HEK293 (cell line): ENCODE measurements at regions not wholly inside any gene's neighbourhood (a gene's known extent, or its start where the extent isn't known, plus 50 kb on each side); places are given as distances from the start of the nearest gene placed in this dataset.

Experiments used
- CTCF ChIA-PET: fragments of 350-600 bp; formaldehyde crosslinking; extraction: SDS; loops from one replicate; lab custom pipeline; 2021; ENCODE audit warnings: antibody characterized with exemption; lab: Yijun Ruan, JAX
- POLR2A ChIA-PET: fragments of 300-600 bp; formaldehyde crosslinking; extraction: SDS; loops from one replicate; lab custom pipeline; 2020; ENCODE audit warnings: antibody characterized with exemption, inconsistent platforms; lab: Yijun Ruan, JAX
- H3K27ac ChIP-seq: fragments of 200-500 bp; sonication (Bioruptor generic); 2 replicates; pipeline ENCODE4 v1.5.1; 2014; ENCODE audit warnings: low read depth, low read length, control low read depth, inconsistent platforms; ENCODE audit errors: extremely low read depth
- H3K36me3 ChIP-seq, 2 experiments: fragments of 200-500 bp in 1 of 2; sonication (Bioruptor generic) in 1 of 2; 1 replicate in 1 of 2; 2 replicates in 1 of 2; pipeline ENCODE4 v1.5.1; 2014 to 2017; ENCODE audit warnings: inconsistent platforms in 2 of 2, low read length in 2 of 2; ENCODE audit not compliant: control insufficient read depth in 2 of 2, insufficient read depth in 1 of 2
- H3K4me1 ChIP-seq: fragments of 200-500 bp; sonication (Bioruptor generic); 2 replicates; pipeline ENCODE4 v1.5.1; 2014; ENCODE audit warnings: mild to moderate bottlenecking, low read length, inconsistent platforms; ENCODE audit not compliant: control insufficient read depth, insufficient read depth
- H3K4me3 ChIP-seq: 2 replicates; pipeline ENCODE4 v1.5.1; 2011; ENCODE audit warnings: low read depth, mild to moderate bottlenecking, control low read depth, low read length, moderate library complexity
- H3K9me3 ChIP-seq: fragments of 200-500 bp; sonication (Bioruptor generic); 2 replicates; pipeline ENCODE4 v1.5.1; 2014; ENCODE audit warnings: low read depth, low read length, inconsistent platforms; ENCODE audit not compliant: control insufficient read depth, insufficient read depth
- BCL11A ChIP-seq: fragments of 450-650 bp; formaldehyde crosslinking; IDR thresholded peaks from 2 replicates; pipeline ENCODE4 v1.5.1; 2016; ENCODE audit warnings: low read depth, missing biosample characterization, missing genetic modification characterization
- GLI4 ChIP-seq: fragments of 450-650 bp; formaldehyde crosslinking; IDR thresholded peaks from 2 replicates; pipeline ENCODE4 v1.5.1; 2016; ENCODE audit warnings: missing biosample characterization, missing genetic modification characterization
- SALL2 ChIP-seq: fragments of 450-650 bp; formaldehyde crosslinking; IDR thresholded peaks from 2 replicates; pipeline ENCODE4 v1.5.0; 2017; ENCODE audit warnings: missing biosample characterization, mild to moderate bottlenecking, missing genetic modification characterization, borderline replicate concordance
- SP2 ChIP-seq: fragments of 450-650 bp; formaldehyde crosslinking; IDR thresholded peaks from 2 replicates; pipeline ENCODE4 v1.5.1; 2016; ENCODE audit warnings: missing biosample characterization, missing genetic modification characterization
- YY1 ChIP-seq: fragments of 450-650 bp; formaldehyde crosslinking; IDR thresholded peaks from 2 replicates; pipeline ENCODE4 v1.5.1; 2018; ENCODE audit warnings: missing biosample characterization, missing genetic modification characterization
- ZFP69B ChIP-seq: fragments of 450-650 bp; formaldehyde crosslinking; IDR thresholded peaks from 2 replicates; pipeline ENCODE4 v1.5.1; 2016; ENCODE audit warnings: missing biosample characterization, missing genetic modification characterization
- ZNF169 ChIP-seq: fragments of 450-650 bp; formaldehyde crosslinking; IDR thresholded peaks from 2 replicates; pipeline ENCODE4 v1.5.1; 2016; ENCODE audit warnings: missing biosample characterization, missing genetic modification characterization
- ZNF175 ChIP-seq: fragments of 450-650 bp; formaldehyde crosslinking; IDR thresholded peaks from 2 replicates; pipeline ENCODE4 v1.5.1; 2016; ENCODE audit warnings: missing biosample characterization, missing genetic modification characterization
- ZNF211 ChIP-seq: fragments of 450-650 bp; formaldehyde crosslinking; IDR thresholded peaks from 2 replicates; pipeline ENCODE4 v1.5.1; 2016; ENCODE audit warnings: low read depth, missing biosample characterization, missing genetic modification characterization
- ZNF350 ChIP-seq: fragments of 450-650 bp; formaldehyde crosslinking; IDR thresholded peaks from 2 replicates; pipeline ENCODE4 v1.5.0; 2017; ENCODE audit warnings: missing biosample characterization, mild to moderate bottlenecking, missing genetic modification characterization
- ZNF394 ChIP-seq: fragments of 450-650 bp; formaldehyde crosslinking; IDR thresholded peaks from 2 replicates; pipeline ENCODE4 v1.5.1; 2016; ENCODE audit warnings: missing biosample characterization, missing genetic modification characterization, mild to moderate bottlenecking, moderate library complexity, borderline replicate concordance
- ZNF629 ChIP-seq: fragments of 450-650 bp; formaldehyde crosslinking; IDR thresholded peaks from 2 replicates; pipeline ENCODE4 v1.5.1; 2017; ENCODE audit warnings: missing biosample characterization, missing genetic modification characterization
- ZNF785 ChIP-seq: fragments of 450-650 bp; formaldehyde crosslinking; IDR thresholded peaks from 2 replicates; pipeline ENCODE4 v1.5.1; 2016; ENCODE audit warnings: missing biosample characterization, missing genetic modification characterization
- TF ChIP-seq, protein P1 (sequence below): fragments of 450-650 bp; formaldehyde crosslinking; IDR thresholded peaks from 2 replicates; pipeline ENCODE4 v1.5.1; 2017; ENCODE audit warnings: missing biosample characterization, missing genetic modification characterization
- TF ChIP-seq, protein P2 (sequence below): fragments of 450-650 bp; formaldehyde crosslinking; IDR thresholded peaks from 2 replicates; pipeline ENCODE4 v1.5.1; 2016; ENCODE audit warnings: missing biosample characterization, missing genetic modification characterization
- TF ChIP-seq, protein P3 (sequence below): fragments of 450-650 bp; formaldehyde crosslinking; IDR thresholded peaks from 2 replicates; pipeline ENCODE4 v1.5.1; 2017; ENCODE audit warnings: missing biosample characterization, mild to moderate bottlenecking, missing genetic modification characterization, moderate library complexity
- TF ChIP-seq, protein P4 (sequence below): fragments of 450-650 bp; formaldehyde crosslinking; IDR thresholded peaks from 2 replicates; pipeline ENCODE4 v1.5.1; 2016; ENCODE audit warnings: missing biosample characterization, missing genetic modification characterization

DNA sequence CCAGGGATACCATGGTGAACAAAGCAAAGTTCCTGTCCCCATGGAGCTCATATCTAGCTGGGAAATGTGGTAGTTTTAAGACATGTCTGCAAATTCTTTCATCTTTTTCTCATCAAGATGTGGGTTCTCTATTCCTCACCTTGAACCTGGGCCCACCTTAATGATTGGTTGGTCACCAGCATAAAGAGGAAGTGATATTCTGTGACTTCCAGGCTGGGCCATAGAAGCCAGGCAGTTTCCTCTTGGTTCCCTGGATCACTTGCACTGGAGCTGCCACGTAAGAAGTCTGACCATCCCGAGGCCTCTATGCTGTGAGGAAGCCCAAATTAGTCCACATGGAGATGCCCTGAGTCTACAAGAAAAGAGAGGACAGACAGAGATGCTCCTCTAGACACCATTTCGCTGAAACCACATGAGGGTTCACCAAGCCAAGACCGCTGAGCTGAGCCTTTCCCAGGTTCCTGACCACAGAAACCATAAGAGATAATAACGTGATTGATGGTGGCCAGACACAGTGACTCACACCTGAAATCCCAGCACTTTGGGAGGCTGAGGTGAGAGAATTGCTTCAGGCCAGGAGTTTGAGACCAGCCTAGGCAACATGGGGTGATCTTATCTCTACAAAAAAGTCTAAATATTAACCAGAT, 119.5 kb upstream of the ISX start (continued):
- TF ChIP-seq, protein P1, sequence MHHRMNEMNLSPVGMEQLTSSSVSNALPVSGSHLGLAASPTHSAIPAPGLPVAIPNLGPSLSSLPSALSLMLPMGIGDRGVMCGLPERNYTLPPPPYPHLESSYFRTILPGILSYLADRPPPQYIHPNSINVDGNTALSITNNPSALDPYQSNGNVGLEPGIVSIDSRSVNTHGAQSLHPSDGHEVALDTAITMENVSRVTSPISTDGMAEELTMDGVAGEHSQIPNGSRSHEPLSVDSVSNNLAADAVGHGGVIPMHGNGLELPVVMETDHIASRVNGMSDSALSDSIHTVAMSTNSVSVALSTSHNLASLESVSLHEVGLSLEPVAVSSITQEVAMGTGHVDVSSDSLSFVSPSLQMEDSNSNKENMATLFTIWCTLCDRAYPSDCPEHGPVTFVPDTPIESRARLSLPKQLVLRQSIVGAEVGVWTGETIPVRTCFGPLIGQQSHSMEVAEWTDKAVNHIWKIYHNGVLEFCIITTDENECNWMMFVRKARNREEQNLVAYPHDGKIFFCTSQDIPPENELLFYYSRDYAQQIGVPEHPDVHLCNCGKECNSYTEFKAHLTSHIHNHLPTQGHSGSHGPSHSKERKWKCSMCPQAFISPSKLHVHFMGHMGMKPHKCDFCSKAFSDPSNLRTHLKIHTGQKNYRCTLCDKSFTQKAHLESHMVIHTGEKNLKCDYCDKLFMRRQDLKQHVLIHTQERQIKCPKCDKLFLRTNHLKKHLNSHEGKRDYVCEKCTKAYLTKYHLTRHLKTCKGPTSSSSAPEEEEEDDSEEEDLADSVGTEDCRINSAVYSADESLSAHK, result no peak
- TF ChIP-seq SP2 (tag by site-specific recombination), result no peak
- TF ChIP-seq, all 188 proteins: peak for 0

DNA sequence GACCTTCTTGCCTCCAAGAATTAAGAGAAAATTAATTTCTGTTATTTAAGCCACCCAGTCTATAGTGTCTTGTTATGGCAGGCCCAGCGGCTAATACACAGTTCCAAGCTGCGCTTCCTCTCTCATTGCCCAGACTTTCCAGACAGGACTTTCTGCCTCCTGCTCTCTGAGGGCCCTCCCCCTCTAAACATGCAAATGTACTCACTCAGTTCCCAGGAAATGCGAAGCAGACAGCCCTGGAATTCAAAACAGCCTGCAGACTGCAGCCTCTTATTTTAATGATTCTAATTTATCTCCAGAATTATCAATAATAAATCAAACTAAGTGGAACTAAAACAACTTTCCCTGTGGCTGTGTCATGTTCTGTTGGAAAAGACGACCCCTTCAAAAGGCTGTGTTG, 115.5 kb upstream of the ISX start:
- Histone ChIP-seq H3K36me3 (no peaks in the 10 kb centered on the region), H3K4me3 (no peak overlapping the region), H3K9me3 (no peaks in the 10 kb centered on the region), H3K27ac (no peak overlapping the region), H3K4me1 (no peaks in the 10 kb centered on the region)
- ChIA-PET CTCF (interaction anchor here (1.2 kb wide), 1 partner anchor 200 kb away, joined by 3 read pairs; no protein-coding TSS in a partner anchor), POLR2A (no interaction called here)
- TF ChIP-seq ZNF394 (tag by site-specific recombination) (no peak), YY1 (tag by site-specific recombination) (no peak), BCL11A (tag by site-specific recombination) (no peak), ZNF350 (tag by site-specific recombination) (no peak)
- TF ChIP-seq, protein P2, sequence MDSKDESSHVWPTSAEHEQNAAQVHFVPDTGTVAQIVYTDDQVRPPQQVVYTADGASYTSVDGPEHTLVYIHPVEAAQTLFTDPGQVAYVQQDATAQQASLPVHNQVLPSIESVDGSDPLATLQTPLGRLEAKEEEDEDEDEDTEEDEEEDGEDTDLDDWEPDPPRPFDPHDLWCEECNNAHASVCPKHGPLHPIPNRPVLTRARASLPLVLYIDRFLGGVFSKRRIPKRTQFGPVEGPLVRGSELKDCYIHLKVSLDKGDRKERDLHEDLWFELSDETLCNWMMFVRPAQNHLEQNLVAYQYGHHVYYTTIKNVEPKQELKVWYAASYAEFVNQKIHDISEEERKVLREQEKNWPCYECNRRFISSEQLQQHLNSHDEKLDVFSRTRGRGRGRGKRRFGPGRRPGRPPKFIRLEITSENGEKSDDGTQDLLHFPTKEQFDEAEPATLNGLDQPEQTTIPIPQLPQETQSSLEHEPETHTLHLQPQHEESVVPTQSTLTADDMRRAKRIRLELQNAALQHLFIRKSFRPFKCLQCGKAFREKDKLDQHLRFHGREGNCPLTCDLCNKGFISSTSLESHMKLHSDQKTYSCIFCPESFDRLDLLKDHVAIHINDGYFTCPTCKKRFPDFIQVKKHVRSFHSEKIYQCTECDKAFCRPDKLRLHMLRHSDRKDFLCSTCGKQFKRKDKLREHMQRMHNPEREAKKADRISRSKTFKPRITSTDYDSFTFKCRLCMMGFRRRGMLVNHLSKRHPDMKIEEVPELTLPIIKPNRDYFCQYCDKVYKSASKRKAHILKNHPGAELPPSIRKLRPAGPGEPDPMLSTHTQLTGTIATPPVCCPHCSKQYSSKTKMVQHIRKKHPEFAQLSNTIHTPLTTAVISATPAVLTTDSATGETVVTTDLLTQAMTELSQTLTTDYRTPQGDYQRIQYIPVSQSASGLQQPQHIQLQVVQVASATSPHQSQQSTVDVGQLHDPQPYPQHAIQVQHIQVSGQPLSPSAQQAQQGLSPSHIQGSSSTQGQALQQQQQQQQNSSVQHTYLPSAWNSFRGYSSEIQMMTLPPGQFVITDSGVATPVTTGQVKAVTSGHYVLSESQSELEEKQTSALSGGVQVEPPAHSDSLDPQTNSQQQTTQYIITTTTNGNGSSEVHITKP, result no peak

DNA sequence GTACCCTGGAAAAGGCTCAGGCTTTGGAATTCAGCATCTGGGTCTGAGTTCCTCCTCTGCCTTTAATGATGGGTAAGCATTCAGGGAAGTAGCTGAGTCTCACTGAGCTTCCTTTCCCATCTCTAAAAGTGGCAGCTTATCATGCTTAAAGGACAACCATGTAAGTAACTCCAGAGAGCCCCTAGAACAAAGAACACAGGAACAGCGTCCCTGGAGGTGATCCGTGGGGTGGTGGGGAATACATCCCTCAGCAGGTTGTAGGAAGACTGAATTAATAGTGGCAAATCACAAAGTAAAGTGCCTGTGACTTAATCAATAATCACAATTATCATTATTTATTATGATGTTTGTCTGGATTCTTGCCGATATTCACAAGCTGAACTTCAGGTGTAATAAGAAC, 114.7 kb upstream of the ISX start:
- Histone ChIP-seq H3K4me1 (no peaks in the 10 kb centered on the region), H3K9me3 (no peaks in the 10 kb centered on the region), H3K27ac (no peak overlapping the region), H3K36me3 (no peaks in the 10 kb centered on the region), H3K4me3 (no peak overlapping the region)
- ChIA-PET CTCF (interaction anchor here (1.2 kb wide), 1 partner anchor 200 kb away, joined by 3 read pairs; no protein-coding TSS in a partner anchor), POLR2A (no interaction called here)
- TF ChIP-seq ZNF175 (no peak), ZNF169 (tag by site-specific recombination) (no peak), ZNF211 (tag by site-specific recombination) (no peak), ZNF785 (tag by site-specific recombination) (no peak), GLI4 (no peak), ZNF629 (no peak), SALL2 (no peak), ZFP69B (tag by site-specific recombination) (no peak)
- TF ChIP-seq, protein P3, sequence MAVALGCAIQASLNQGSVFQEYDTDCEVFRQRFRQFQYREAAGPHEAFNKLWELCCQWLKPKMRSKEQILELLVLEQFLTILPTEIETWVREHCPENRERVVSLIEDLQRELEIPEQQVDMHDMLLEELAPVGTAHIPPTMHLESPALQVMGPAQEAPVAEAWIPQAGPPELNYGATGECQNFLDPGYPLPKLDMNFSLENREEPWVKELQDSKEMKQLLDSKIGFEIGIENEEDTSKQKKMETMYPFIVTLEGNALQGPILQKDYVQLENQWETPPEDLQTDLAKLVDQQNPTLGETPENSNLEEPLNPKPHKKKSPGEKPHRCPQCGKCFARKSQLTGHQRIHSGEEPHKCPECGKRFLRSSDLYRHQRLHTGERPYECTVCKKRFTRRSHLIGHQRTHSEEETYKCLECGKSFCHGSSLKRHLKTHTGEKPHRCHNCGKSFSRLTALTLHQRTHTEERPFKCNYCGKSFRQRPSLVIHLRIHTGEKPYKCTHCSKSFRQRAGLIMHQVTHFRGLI (tag by site-specific recombination), result no peak
- TF ChIP-seq, protein P4, sequence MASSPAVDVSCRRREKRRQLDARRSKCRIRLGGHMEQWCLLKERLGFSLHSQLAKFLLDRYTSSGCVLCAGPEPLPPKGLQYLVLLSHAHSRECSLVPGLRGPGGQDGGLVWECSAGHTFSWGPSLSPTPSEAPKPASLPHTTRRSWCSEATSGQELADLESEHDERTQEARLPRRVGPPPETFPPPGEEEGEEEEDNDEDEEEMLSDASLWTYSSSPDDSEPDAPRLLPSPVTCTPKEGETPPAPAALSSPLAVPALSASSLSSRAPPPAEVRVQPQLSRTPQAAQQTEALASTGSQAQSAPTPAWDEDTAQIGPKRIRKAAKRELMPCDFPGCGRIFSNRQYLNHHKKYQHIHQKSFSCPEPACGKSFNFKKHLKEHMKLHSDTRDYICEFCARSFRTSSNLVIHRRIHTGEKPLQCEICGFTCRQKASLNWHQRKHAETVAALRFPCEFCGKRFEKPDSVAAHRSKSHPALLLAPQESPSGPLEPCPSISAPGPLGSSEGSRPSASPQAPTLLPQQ, result no peak
